ENCODE measurements at regions not wholly inside any gene's neighbourhood (a gene's known extent, or its start where the extent isn't known, plus 50 kb on each side); places are given as distances from the start of the nearest gene placed in this dataset.

DNA sequence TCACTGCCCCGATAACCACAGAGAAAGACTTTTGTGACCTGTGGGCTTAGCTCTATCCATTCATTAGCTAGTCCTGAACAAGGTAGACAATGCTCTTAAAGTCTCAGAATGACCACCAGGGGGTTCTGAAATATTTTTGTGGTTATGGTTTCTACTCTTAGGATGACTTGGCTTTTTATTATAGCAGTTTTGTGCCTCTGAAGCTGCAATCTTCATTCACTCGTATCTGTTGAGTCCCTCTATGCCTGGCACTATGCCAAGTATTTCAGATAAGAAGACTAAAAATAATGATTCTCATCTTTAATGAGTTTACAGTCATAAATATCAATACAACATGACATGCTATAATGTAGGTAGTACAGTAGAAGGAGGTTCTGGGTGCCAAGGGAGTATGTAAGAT lies 130.8 kb upstream of the TRHDE start:
- no peak for TF ChIP-seq GATA2 (IDR thresholded peaks at IDR 0.05; ENCODE audit: low read depth, low read length)
- TF ChIP-seq GATA3 (IDR thresholded peaks at IDR 0.05; ENCODE audit: low read depth, low read length): no peak

Data from SH-SY5Y (cell line).